HEK293T (cell line): ENCODE measurements at regions not wholly inside any gene's neighbourhood (a gene's known extent, or its start where the extent isn't known, plus 50 kb on each side); places are given as distances from the start of the nearest gene placed in this dataset.
"Not testable (repeated sequence)": the region's sequence is repeated elsewhere in the genome, so short reads cannot be mapped to it uniquely, and the experiment has no call there.

ENCODE experiments used
- CTCF ChIA-PET: fragments of 350-600 bp; formaldehyde crosslinking; extraction: SDS; loops from one replicate; lab custom pipeline; 2021; ENCODE audit warnings: antibody characterized with exemption, inconsistent platforms; lab: Yijun Ruan, JAX
- POLR2A ChIA-PET: fragments of 350-600 bp; formaldehyde crosslinking; extraction: SDS; loops from one replicate; lab custom pipeline; 2020; ENCODE audit warnings: antibody characterized with exemption, inconsistent platforms; lab: Yijun Ruan, JAX
- DNase-seq: peaks from one replicate; pipeline ENCODE4 v3.0.0; 2012; ENCODE audit warnings: mixed read lengths; ENCODE audit errors: extremely low spot score
- ARNT ChIP-seq: fragments of 450-650 bp; IDR thresholded peaks from 2 replicates; pipeline ENCODE4 v1.6.1; 2017; ENCODE audit warnings: mild to moderate bottlenecking
- BHLHE40 ChIP-seq: fragments of 450-650 bp; IDR thresholded peaks from 2 replicates; pipeline ENCODE4 v1.6.1; 2016; ENCODE audit warnings: mild to moderate bottlenecking, moderate library complexity, borderline replicate concordance
- CTBP1 ChIP-seq: fragments of 450-650 bp; IDR thresholded peaks from 2 replicates; pipeline ENCODE4 v1.6.1; 2016; ENCODE audit warnings: borderline replicate concordance
- ELF4 ChIP-seq: fragments of 450-650 bp; IDR thresholded peaks from 2 replicates; pipeline ENCODE4 v1.6.1; 2017; ENCODE audit warnings: antibody characterized with exemption
- FOXA1 ChIP-seq: fragments of 450-650 bp; IDR thresholded peaks from 2 replicates; pipeline ENCODE4 v1.6.1; 2016; ENCODE audit warnings: mild to moderate bottlenecking
- FOXK2 ChIP-seq: fragments of 450-650 bp; IDR thresholded peaks from 2 replicates; pipeline ENCODE4 v1.6.1; 2016; ENCODE audit warnings: mild to moderate bottlenecking
- FOXM1 ChIP-seq: fragments of 450-650 bp; IDR thresholded peaks from 2 replicates; pipeline ENCODE4 v1.6.1; 2017; ENCODE audit warnings: mild to moderate bottlenecking, borderline replicate concordance
- HDGF ChIP-seq: fragments of 450-650 bp; IDR thresholded peaks from 2 replicates; pipeline ENCODE4 v1.6.1; 2017; ENCODE audit warnings: antibody characterized with exemption, borderline replicate concordance
- L3MBTL2 ChIP-seq: fragments of 450-650 bp; conservative IDR thresholded peaks from 2 replicates; pipeline ENCODE4 v1.6.1; 2016; ENCODE audit warnings: mild to moderate bottlenecking
- LEF1 ChIP-seq: fragments of 450-650 bp; IDR thresholded peaks from 2 replicates; pipeline ENCODE4 v1.6.1; 2017; ENCODE audit warnings: mild to moderate bottlenecking, borderline replicate concordance
- NFRKB ChIP-seq: fragments of 450-650 bp; IDR thresholded peaks from 2 replicates; pipeline ENCODE4 v1.6.1; 2016; ENCODE audit warnings: mild to moderate bottlenecking, moderate library complexity
- SP1 ChIP-seq: fragments of 450-650 bp; IDR thresholded peaks from 2 replicates; pipeline ENCODE4 v1.6.1; 2017
- SUZ12 ChIP-seq: fragments of 450-650 bp; IDR thresholded peaks from 2 replicates; pipeline ENCODE4 v1.6.1; 2016; ENCODE audit warnings: mild to moderate bottlenecking
- TARDBP ChIP-seq: fragments of 450-650 bp; IDR thresholded peaks from 2 replicates; pipeline ENCODE4 v1.6.1; 2016
- ZNF384 ChIP-seq: fragments of 450-650 bp; IDR thresholded peaks from 2 replicates; pipeline ENCODE4 v1.6.1; 2016
- TF ChIP-seq, protein P1 (sequence below): fragments of 450-650 bp; IDR thresholded peaks from 2 replicates; pipeline ENCODE4 v1.6.1; 2016

DNA sequence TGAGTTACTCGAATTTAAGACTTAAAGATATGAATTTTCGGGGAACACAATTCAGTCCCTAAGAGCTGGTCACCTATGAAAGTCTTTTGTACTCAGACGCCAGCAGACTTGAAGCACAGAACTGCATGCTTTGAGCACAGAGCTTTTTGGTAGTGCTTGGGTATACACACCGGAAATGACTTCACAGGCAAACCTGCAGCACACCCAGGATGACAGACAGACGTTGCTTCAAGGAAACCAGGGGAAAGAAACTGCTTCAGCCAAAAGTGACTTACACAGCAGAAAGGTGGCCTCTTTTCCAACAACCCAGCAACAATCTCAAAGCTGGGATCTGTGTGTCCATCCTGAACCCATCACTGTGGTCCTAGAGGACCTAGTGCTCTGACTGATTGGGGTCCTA is 975.1 kb downstream of the AACS start:
- ChIA-PET POLR2A (no interaction called here), CTCF (no interaction called here)
- no peak for DNase-seq
- TF ChIP-seq SP1 (no peak), BHLHE40 (no peak), ARNT (no peak), ELF4 (no peak), SUZ12 (no peak), FOXA1 (no peak), LEF1 (no peak), ZNF384 (no peak), FOXK2 (no peak), NFRKB (no peak), L3MBTL2 (no peak), HDGF (no peak)

DNA sequence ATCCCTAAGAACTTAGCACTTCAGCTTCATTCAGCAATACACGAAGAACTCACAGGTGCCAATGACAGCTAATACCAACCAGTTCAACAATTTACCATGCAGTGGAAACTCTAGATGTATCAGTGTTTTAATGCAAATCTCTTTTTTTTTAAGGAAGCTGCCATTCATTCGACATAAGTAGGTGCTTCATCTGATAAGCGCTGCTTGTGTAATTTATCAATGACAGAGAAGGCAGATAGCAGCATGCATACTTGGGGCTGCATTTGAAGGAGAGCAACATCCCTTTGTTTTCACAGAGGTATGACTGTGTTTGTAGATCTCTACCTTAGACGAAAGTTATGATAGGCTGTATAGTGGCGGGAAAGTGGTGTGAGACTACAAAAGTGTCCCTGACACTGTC is 977.1 kb downstream of the AACS start:
- no peak for DNase-seq

DNA sequence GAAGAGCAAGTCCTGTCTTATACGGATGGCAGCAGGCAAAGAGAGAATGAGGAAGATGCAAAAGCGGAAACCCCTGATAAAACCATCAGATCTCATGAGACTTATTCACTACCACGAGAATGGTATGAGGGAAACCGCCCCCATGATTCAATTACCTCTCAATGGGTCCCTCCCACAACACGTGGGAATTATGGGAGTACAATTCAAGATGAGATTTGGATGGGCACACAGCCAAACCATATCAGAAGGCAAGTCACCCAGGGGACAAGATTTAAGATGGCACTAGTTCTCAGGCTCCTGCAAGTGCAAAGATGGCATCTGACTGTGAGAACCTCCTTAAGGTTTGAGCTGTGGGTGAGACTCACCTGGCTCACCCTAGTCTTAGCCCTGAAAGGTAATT is 984.3 kb downstream of the AACS start:
- POLR2A ChIA-PET, CTCF ChIA-PET, DNase-seq: not testable (repeated sequence)

More for the DNA sequence above, 977.1 kb downstream of the AACS start:
- TF ChIP-seq ZNF384 (no peak), SUZ12 (no peak), L3MBTL2 (no peak), CTBP1 (no peak), ARNT (no peak), BHLHE40 (no peak), HDGF (no peak), TARDBP (no peak), ELF4 (no peak), FOXM1 (no peak), SP1 (no peak), NFRKB (no peak), FOXA1 (no peak), FOXK2 (no peak)
- TF ChIP-seq, protein P1, sequence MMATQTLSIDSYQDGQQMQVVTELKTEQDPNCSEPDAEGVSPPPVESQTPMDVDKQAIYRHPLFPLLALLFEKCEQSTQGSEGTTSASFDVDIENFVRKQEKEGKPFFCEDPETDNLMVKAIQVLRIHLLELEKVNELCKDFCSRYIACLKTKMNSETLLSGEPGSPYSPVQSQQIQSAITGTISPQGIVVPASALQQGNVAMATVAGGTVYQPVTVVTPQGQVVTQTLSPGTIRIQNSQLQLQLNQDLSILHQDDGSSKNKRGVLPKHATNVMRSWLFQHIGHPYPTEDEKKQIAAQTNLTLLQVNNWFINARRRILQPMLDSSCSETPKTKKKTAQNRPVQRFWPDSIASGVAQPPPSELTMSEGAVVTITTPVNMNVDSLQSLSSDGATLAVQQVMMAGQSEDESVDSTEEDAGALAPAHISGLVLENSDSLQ: no peak
- POLR2A ChIA-PET: no interaction called here
- CTCF ChIA-PET: no interaction called here

DNA sequence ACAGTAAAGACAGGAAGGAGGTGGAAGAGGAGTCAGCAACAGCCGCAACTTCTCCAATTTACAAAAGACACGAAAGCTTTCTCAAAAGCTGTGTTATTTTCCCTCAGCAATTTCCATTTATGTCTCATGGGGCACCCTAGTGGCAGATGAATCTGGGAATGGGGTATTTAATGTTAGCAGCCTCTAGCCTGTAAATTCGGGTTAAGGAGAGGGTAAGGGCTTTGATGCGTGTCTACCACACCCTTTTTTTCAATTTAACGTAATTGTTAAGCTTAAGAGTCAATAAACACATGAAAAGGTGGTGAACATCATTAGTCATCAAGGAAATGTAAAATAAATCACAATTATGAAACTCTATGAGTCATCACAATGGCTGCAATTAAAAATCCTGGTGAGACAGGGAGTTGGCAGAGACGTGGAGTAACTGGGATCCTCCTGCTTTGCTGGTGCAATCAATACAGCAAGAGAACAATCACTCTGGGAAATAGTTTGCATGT is 986.4 kb downstream of the AACS start:
- DNase-seq: no peak
- CTCF ChIA-PET: no interaction called here
- TF ChIP-seq, protein P1: no peak
- TF ChIP-seq SP1 (no peak), ELF4 (no peak), TARDBP (no peak), LEF1 (no peak), CTBP1 (no peak), FOXK2 (no peak), L3MBTL2 (no peak), SUZ12 (no peak), HDGF (no peak)
- POLR2A ChIA-PET: no interaction called here

DNA sequence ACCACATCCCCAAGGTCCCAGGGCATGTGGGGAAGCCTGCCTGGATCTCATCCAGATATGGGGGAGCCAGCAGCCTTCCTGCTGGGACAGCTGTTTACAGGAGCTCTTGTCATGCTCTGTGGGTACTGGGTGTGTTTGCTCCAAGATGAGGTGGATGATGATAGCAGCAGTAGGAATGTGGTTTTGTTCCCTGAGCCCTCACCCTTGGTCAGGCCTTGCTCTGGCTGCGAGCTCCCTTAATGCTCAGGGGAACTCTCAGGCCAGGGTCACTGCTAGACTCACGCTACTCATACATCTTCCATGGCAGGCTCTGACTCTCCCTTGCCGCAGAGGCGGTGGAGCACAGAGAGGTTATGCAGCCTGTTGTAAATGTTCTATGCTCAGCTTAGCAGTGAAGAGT is 990.3 kb downstream of the AACS start:
- TF ChIP-seq BHLHE40: no peak
- TF ChIP-seq ARNT: no peak
- TF ChIP-seq TARDBP: no peak
- TF ChIP-seq HDGF: no peak
- no peak for TF ChIP-seq FOXA1
- no peak for TF ChIP-seq SUZ12
- no peak for TF ChIP-seq L3MBTL2
- CTCF ChIA-PET: no interaction called here
- POLR2A ChIA-PET: no interaction called here
- DNase-seq: no peak

DNA sequence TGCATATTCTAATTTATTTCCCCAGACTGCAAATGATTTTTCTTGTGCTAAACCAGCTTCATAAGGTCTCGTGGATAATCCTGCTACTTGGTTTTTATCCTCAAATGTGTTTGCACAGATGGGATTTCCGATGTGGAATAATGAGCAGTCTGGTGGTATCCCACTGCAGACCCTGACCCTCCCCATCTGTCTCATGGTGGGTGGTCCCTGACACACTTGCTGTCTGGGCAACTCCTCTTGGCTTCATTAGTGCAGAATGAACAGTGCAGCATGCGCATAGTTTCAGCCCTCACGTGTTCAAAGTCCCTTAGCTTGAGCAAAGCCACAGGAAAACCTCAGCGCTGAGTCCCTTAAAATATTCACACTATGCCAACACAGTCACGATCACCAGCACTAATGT is 996.5 kb downstream of the AACS start:
- TF ChIP-seq LEF1: no peak
- TF ChIP-seq ZNF384: no peak
- no peak for TF ChIP-seq ELF4
- TF ChIP-seq SUZ12: no peak
- TF ChIP-seq, protein P1: no peak
- TF ChIP-seq L3MBTL2: no peak
- no peak for DNase-seq
- CTCF ChIA-PET: no interaction called here
- POLR2A ChIA-PET: no interaction called here

DNA sequence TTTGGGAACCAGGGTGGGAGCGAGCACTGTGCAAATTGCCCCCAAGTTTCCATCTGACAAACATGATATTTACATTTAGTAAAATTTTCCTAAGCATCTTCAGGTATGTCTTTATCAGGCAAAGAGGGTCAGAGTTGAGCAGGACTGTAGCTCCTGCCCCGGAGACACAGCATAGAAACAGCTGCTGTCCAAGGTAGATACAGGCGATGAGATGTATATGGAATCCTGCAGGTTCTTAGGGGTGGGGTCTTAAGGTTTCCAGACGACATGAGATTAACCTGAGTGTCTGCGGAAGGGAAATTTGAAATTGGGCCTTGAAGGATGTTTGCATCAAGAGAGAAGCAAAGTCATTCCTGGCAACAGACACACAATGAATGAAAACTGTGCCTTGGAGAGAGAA is 998.8 kb downstream of the AACS start:
- POLR2A ChIA-PET: no interaction called here
- CTCF ChIA-PET: no interaction called here
- DNase-seq: no peak

More for the DNA sequence above, 998.8 kb downstream of the AACS start:
- TF ChIP-seq FOXA1 (no peak), HDGF (no peak), BHLHE40 (no peak), FOXK2 (no peak), SUZ12 (no peak), ARNT (no peak), ELF4 (no peak), NFRKB (no peak), TARDBP (no peak), LEF1 (no peak), ZNF384 (no peak), CTBP1 (no peak), L3MBTL2 (no peak), FOXM1 (no peak)
- TF ChIP-seq, protein P1: no peak
